ENCODE measurements at regions not wholly inside any gene's neighbourhood (a gene's known extent, or its start where the extent isn't known, plus 50 kb on each side); places are given as distances from the start of the nearest gene placed in this dataset.

- ChIA-PET CTCF (no interaction called here), POLR2A (ENCODE audit: unreplicated experiment) (no interaction called here)
- H3K4me1 ChIP-seq (ENCODE audit: control insufficient read depth, insufficient read depth, low read length), result no peaks in the 10 kb centered on the region
- in situ Hi-C loops (cut with MboI; ENCODE audit: low sequenced_read_pairs) (no loop called here), intact Hi-C loops (cut with micrococcal nuclease) (no loop called here), dilution Hi-C loops (cut with HindIII; ENCODE audit: low sequenced_read_pairs, unreplicated experiment) (no loop called here)
- no peaks in the 10 kb centered on the region for H3K79me1 ChIP-seq (ENCODE audit: low read depth in 1 of 2, low read length in 2 of 2)
- H2AFZ ChIP-seq (replicated peaks; ENCODE audit: low read length, poor library complexity), result no peak overlapping the region
- TF ChIP-seq CTCF (conservative IDR thresholded peaks at IDR 0.05; ENCODE audit: low read depth, low read length) (no peak), MAZ (IDR thresholded peaks at IDR 0.05; ENCODE audit: borderline replicate concordance, low read depth, low read length) (no peak)
- H4K5ac ChIP-seq (ENCODE audit: low read depth, low read length), result no peak overlapping the region
- H3K9ac ChIP-seq (ENCODE audit: low read depth, low read length), result no peak overlapping the region
- no peak overlapping the region for H2BK15ac ChIP-seq (ENCODE audit: low read depth, low read length)
- DNase-seq, result no peak
- H3K4me2 ChIP-seq (ENCODE audit: low read depth, low read length), result no peak overlapping the region
- no peak overlapping the region for H3K18ac ChIP-seq (ENCODE audit: low read depth, low read length)
- ATAC-seq (ENCODE audit: low read depth), result no peak
- H3K14ac ChIP-seq (replicated peaks; ENCODE audit: low read depth, low read length), result no peak overlapping the region
- H3K27me3 ChIP-seq (ENCODE audit: control insufficient read depth, insufficient read depth, low read length), result peaks cover 6% of the 10 kb centered on the region; the same call in 1 of the 2 replicates
- H3K9me1 ChIP-seq (ENCODE audit: insufficient read depth, low read length), result peaks cover 3% of the 10 kb centered on the region; the same call in 1 of the 2 replicates
- no peak overlapping the region for H3K23ac ChIP-seq (ENCODE audit: low read depth, low read length)
- H3K4ac ChIP-seq (ENCODE audit: low read depth, low read length), result no peak overlapping the region
- H3K4me3 ChIP-seq (ENCODE audit: insufficient read depth, low read depth, low read length), result no peak overlapping the region
- WGBS, 2 experiments (ENCODE audit: extremely low coverage in 2 of 2, insufficient read length in 1 of 2), result 80% methylated on average over 1 of the region's 3 CpGs; no CpG with 5 or more reads in 1 of the 2 experiments
- no peaks in the 10 kb centered on the region for H3K36me3 ChIP-seq (ENCODE audit: control insufficient read depth, insufficient read depth, low read length)
- H4K91ac ChIP-seq (ENCODE audit: insufficient read depth, low read depth, low read length), result no peak overlapping the region
- no peak overlapping the region for H2BK5ac ChIP-seq (ENCODE audit: low read depth, low read length, poor library complexity, severe bottlenecking)
- H3K9me3 ChIP-seq (ENCODE audit: control insufficient read depth, insufficient read depth, low read length), result no peaks in the 10 kb centered on the region; the same call in 1 of the 2 replicates
- no peak overlapping the region for H4K8ac ChIP-seq (ENCODE audit: low read depth in 2 of 2, low read length in 2 of 2)
- H2BK20ac ChIP-seq (ENCODE audit: low read depth, low read length), result no peak overlapping the region
- no peak overlapping the region for H3K56ac ChIP-seq (ENCODE audit: extremely low read depth, insufficient read depth, low read length)
- no peak overlapping the region for H2BK120ac ChIP-seq (ENCODE audit: low read depth, low read length)
- no TSS peak for BruUV-seq (replicated peaks)
- H4K20me1 ChIP-seq (ENCODE audit: insufficient read depth, low read length), result no peaks in the 10 kb centered on the region
- H2AK9ac ChIP-seq (replicated peaks; ENCODE audit: low read depth, low read length, poor library complexity), result no peak overlapping the region
- no peak overlapping the region for H2AK5ac ChIP-seq (ENCODE audit: low read depth, low read length)
- H3K27ac ChIP-seq (ENCODE audit: insufficient read depth, low read length), result no peak overlapping the region
These were observed 207.1 kb upstream of the ZFHX3 start for GRCh38 chr16:73255031-73255430.
